Skeletal muscle cell (primary cell): ENCODE measurements at regions not wholly inside any gene's neighbourhood (a gene's known extent, or its start where the extent isn't known, plus 50 kb on each side); places are given as distances from the start of the nearest gene placed in this dataset.

Experiments used
- DNase-seq: peaks from one replicate; pipeline ENCODE4 v3.0.0-alpha.2; 2010; ENCODE audit warnings: low read depth
- H3K4me3 ChIP-seq: 2 replicates; pipeline ENCODE4 v1.5.1; 2011; ENCODE audit warnings: low read depth, mild to moderate bottlenecking, control low read depth, low read length, moderate library complexity

GRCh38 chr7:47696152-47696710 lies 114.3 kb upstream of the TNS3 start:
- no peak overlapping the region for H3K4me3 ChIP-seq
- no peak for DNase-seq

GRCh38 chr7:47693216-47693615 lies 111.3 kb upstream of the TNS3 start:
- no peak overlapping the region for H3K4me3 ChIP-seq
- no peak for DNase-seq

GRCh38 chr7:47691988-47692387 lies 110.1 kb upstream of the TNS3 start:
- DNase-seq: no peak
- H3K4me3 ChIP-seq: no peak overlapping the region

- no peak for DNase-seq
Measured at GRCh38 chr7:47690902-47691558, 109.1 kb upstream of the TNS3 start.

GRCh38 chr7:47689558-47689957 lies 107.6 kb upstream of the TNS3 start:
- DNase-seq: no peak
- no peak overlapping the region for H3K4me3 ChIP-seq

More at GRCh38 chr7:47690902-47691558, 109.1 kb upstream of the TNS3 start:
- H3K4me3 ChIP-seq: no peak overlapping the region

- no peak for DNase-seq
- no peak overlapping the region for H3K4me3 ChIP-seq
Measured at GRCh38 chr7:47688311-47689100, 106.6 kb upstream of the TNS3 start.

GRCh38 chr7:47685712-47686376 lies 103.9 kb upstream of the TNS3 start:
- no peak for DNase-seq

GRCh38 chr7:47685151-47685550 lies 103.2 kb upstream of the TNS3 start:
- no peak for DNase-seq
- no peak overlapping the region for H3K4me3 ChIP-seq

More at GRCh38 chr7:47685712-47686376, 103.9 kb upstream of the TNS3 start:
- no peak overlapping the region for H3K4me3 ChIP-seq

GRCh38 chr7:47684728-47685127 lies 102.8 kb upstream of the TNS3 start:
- no peak overlapping the region for H3K4me3 ChIP-seq
- DNase-seq: no peak

- DNase-seq: no peak
- no peak overlapping the region for H3K4me3 ChIP-seq
Measured at GRCh38 chr7:47683485-47683898, 101.6 kb upstream of the TNS3 start.

- no peak for DNase-seq
- no peak overlapping the region for H3K4me3 ChIP-seq
Measured at GRCh38 chr7:47682874-47683273, 101.0 kb upstream of the TNS3 start.

GRCh38 chr7:47681249-47681810 lies 99.4 kb upstream of the TNS3 start:
- no peak for DNase-seq
- H3K4me3 ChIP-seq: no peak overlapping the region

GRCh38 chr7:47678641-47679380 lies 96.9 kb upstream of the TNS3 start:
- H3K4me3 ChIP-seq: no peak overlapping the region
- DNase-seq: no peak

- no peak for DNase-seq
- no peak overlapping the region for H3K4me3 ChIP-seq
Measured at GRCh38 chr7:47677664-47678063, 95.8 kb upstream of the TNS3 start.

- H3K4me3 ChIP-seq: no peak overlapping the region
- DNase-seq: no peak
Measured at GRCh38 chr7:47677093-47677492, 95.2 kb upstream of the TNS3 start.

- no peak for DNase-seq
- no peak overlapping the region for H3K4me3 ChIP-seq
Measured at GRCh38 chr7:47672977-47673381, 91.1 kb upstream of the TNS3 start.

GRCh38 chr7:47672271-47672791 lies 90.4 kb upstream of the TNS3 start:
- no peak overlapping the region for H3K4me3 ChIP-seq
- DNase-seq: no peak

- DNase-seq: no peak
- H3K4me3 ChIP-seq: no peak overlapping the region
Measured at GRCh38 chr7:47671358-47671757, 89.4 kb upstream of the TNS3 start.

- no peak overlapping the region for H3K4me3 ChIP-seq
- no peak for DNase-seq
Measured at GRCh38 chr7:47670729-47671128, 88.8 kb upstream of the TNS3 start.
